K562 (cell line): ENCODE measurements at regions not wholly inside any gene's neighbourhood (a gene's known extent, or its start where the extent isn't known, plus 50 kb on each side); places are given as distances from the start of the nearest gene placed in this dataset.

ENCODE experiments used
- ATAC-seq: fragments of 200-7000 bp; cut with Tn5 transposase; 3 replicates; pipeline ENCODE4 v1.9.1; 2020; ENCODE audit warnings: moderate library complexity
- BruUV-seq: library from RNA; stranded (reverse); fragments of 400-500 nt; replicated peaks from 2 replicates; lab custom pipeline; 2021; lab: Mats Ljungman, UMichigan
- CTCF ChIA-PET: fragments of 300-600 bp; formaldehyde crosslinking; extraction: SDS; loops from one replicate; lab custom pipeline; 2021; ENCODE audit warnings: low intra/inter-chr PET ratio; lab: Yijun Ruan, JAX
- POLR2A ChIA-PET: fragments of 300-600, 350-650 bp; sonication (Branson Sonifier 250); formaldehyde crosslinking; extraction: SDS; loops from one replicate; lab custom pipeline; 2021; ENCODE audit warnings: antibody characterized with exemption, inconsistent platforms; lab: Yijun Ruan, JAX
- DNase-seq, 4 experiments: peaks; one replicate each; pipeline versions ENCODE4 v3.0.0 to v3.0.0-alpha.2; 2011 to 2018; ENCODE audit warnings: low spot score in 3 of 4, mixed read lengths in 3 of 4; ENCODE audit errors: extremely low read depth in 1 of 4
- FAIRE-seq: peaks from 2 replicates; lab custom pipeline; 2011; peaks lifted over from hg19 to GRCh38; lab: Jason Lieb, UNC
- H2AFZ ChIP-seq: 2 replicates; pipeline ENCODE4 v1.6.0; 2011; ENCODE audit warnings: low read depth, low read length, control low read depth, inconsistent platforms
- H3K27ac ChIP-seq: fragments of 200-600 bp; 3 replicates; pipeline ENCODE4 v1.8.0; 2011; ENCODE audit warnings: low read depth, mild to moderate bottlenecking, control low read depth, inconsistent platforms, low read length, moderate library complexity, mixed read lengths; ENCODE audit errors: extremely low read depth
- H3K27me3 ChIP-seq, 2 experiments: fragments of 300-600 bp in 1 of 2; 2 replicates in 1 of 2; 3 replicates in 1 of 2; pipeline versions ENCODE4 v1.6.0 to v1.8.0; 2011; ENCODE audit warnings: inconsistent platforms in 2 of 2, low read length in 2 of 2, mild to moderate bottlenecking in 1 of 2, mixed read lengths in 1 of 2, moderate library complexity in 1 of 2; ENCODE audit not compliant: control insufficient read depth in 2 of 2, insufficient read depth in 2 of 2
- H3K36me3 ChIP-seq: fragments of 300-600 bp; 3 replicates; pipeline ENCODE4 v1.8.0; 2011; ENCODE audit warnings: mild to moderate bottlenecking, low read length, inconsistent platforms; ENCODE audit not compliant: control insufficient read depth, insufficient read depth
- H3K4me1 ChIP-seq, 2 experiments: fragments of 200-600 bp in 1 of 2; replicated peaks in 1 of 2; 2 replicates in 1 of 2; 3 replicates in 1 of 2; pipeline versions ENCODE4 v1.5.1 to v1.8.0; 2011; ENCODE audit warnings: inconsistent platforms in 2 of 2, low read length in 2 of 2, mild to moderate bottlenecking in 1 of 2, mixed read lengths in 1 of 2, moderate library complexity in 1 of 2; ENCODE audit not compliant: control insufficient read depth in 2 of 2, insufficient read depth in 2 of 2
- H3K4me2 ChIP-seq: 2 replicates; pipeline ENCODE4 v1.6.1; 2011; ENCODE audit warnings: low read length, control low read depth, inconsistent platforms, mixed read lengths; ENCODE audit not compliant: insufficient read depth
- H3K4me3 ChIP-seq: fragments of 200-600 bp; sonication (generic), shearing (Covaris generic); 2 replicates; pipeline ENCODE4 v1.5.1; 2016; ENCODE audit warnings: control low read depth, inconsistent platforms
- H3K79me2 ChIP-seq: fragments of 200-600 bp; 3 replicates; pipeline ENCODE4 v1.8.0; 2011; ENCODE audit warnings: low read length, inconsistent platforms; ENCODE audit not compliant: control insufficient read depth, insufficient read depth
- H3K9ac ChIP-seq, 2 experiments: 2 replicates each; pipeline versions ENCODE4 v1.6.0 to v1.6.1; 2011; ENCODE audit warnings: low read depth in 2 of 2, low read length in 2 of 2, control low read depth in 1 of 2, inconsistent platforms in 1 of 2, mild to moderate bottlenecking in 1 of 2, mixed read lengths in 1 of 2; ENCODE audit not compliant: insufficient read depth in 1 of 2
- H3K9me1 ChIP-seq: one replicate; pipeline ENCODE4 v1.6.0; 2011; ENCODE audit warnings: inconsistent platforms, mild to moderate bottlenecking, low read length, moderate library complexity; ENCODE audit not compliant: control insufficient read depth, insufficient read depth
- H3K9me3 ChIP-seq: replicated peaks from 2 replicates; pipeline ENCODE4 v1.5.1; 2011; ENCODE audit warnings: low read depth, low read length, inconsistent platforms; ENCODE audit not compliant: control insufficient read depth, insufficient read depth
- H4K20me1 ChIP-seq: replicated peaks from 2 replicates; pipeline ENCODE4 v1.6.1; 2011; ENCODE audit warnings: low read length, inconsistent platforms, mixed read lengths; ENCODE audit not compliant: control insufficient read depth, insufficient read depth
- HNRNPK ChIP-seq: fragments of 200-400 bp; formaldehyde crosslinking; IDR thresholded peaks from one replicate; pipeline ENCODE4 v1.6.1; 2018; ENCODE audit warnings: mild to moderate bottlenecking, low read depth, low read length; ENCODE audit not compliant: poor library complexity, severe bottlenecking
- KDM1A ChIP-seq, 2 experiments: fragments of 450-650 bp; IDR thresholded peaks; 2 replicates each; pipeline ENCODE4 v1.6.1; 2016; ENCODE audit warnings: mild to moderate bottlenecking in 2 of 2
- RBFOX2 ChIP-seq: fragments of 200-400 bp; formaldehyde crosslinking; IDR thresholded peaks from 2 replicates; pipeline ENCODE4 v1.6.1; 2017; ENCODE audit warnings: low read depth, mild to moderate bottlenecking, low read length, moderate library complexity
- ZFP1 ChIP-seq: fragments of 450-650 bp; formaldehyde crosslinking; IDR thresholded peaks from 2 replicates; pipeline ENCODE4 v1.4.0; 2020; ENCODE audit warnings: mild to moderate bottlenecking, mixed read lengths
- ZFP30 ChIP-seq: fragments of 250-450 bp; sonication (Bioruptor Pico); IDR thresholded peaks from 2 replicates; pipeline ENCODE4 v1.8.0; 2022; ENCODE audit warnings: moderate library complexity, mild to moderate bottlenecking, inconsistent platforms, borderline replicate concordance
- ZNF140 ChIP-seq: fragments of 250-450 bp; sonication (Bioruptor Pico); IDR thresholded peaks from 2 replicates; pipeline ENCODE4 v1.8.0; 2021; ENCODE audit warnings: moderate library complexity, mild to moderate bottlenecking, inconsistent platforms
- ZNF407 ChIP-seq: fragments of 450-650 bp; IDR thresholded peaks from 2 replicates; pipeline ENCODE4 v1.6.1; 2016; ENCODE audit warnings: low read depth
- WGBS: fragments of 100-300 bp; shearing (Covaris generic); methylation state at CpG from one replicate; pipeline ENCODE4 v1.1.6; 2016; ENCODE audit warnings: low coverage, mixed read lengths; ENCODE audit not compliant: insufficient coverage; ENCODE audit errors: missing lambda C conversion rate; 5-methylcytosine and 5-hydroxymethylcytosine counted together
- in situ Hi-C: fragments of 300-500 bp; cut with MboI; formaldehyde crosslinking; loops from 4 replicates; pipeline ENCODE4 v1.15.0; 2018; ENCODE audit warnings: inconsistent platforms, mixed read lengths
- intact Hi-C: fragments of 100-400 bp; cut with micrococcal nuclease; formaldehyde crosslinking; loops from 2 replicates; pipeline ENCODE4 v1.14.2; 2022
- TF ChIP-seq, protein P1 (sequence below), 2 experiments: IDR thresholded peaks; 2 replicates each; pipeline ENCODE4 v1.6.1; 2012; ENCODE audit warnings: improper control_type of control experiment in 2 of 2, low read depth in 2 of 2, low read length in 2 of 2, borderline replicate concordance in 1 of 2

DNA sequence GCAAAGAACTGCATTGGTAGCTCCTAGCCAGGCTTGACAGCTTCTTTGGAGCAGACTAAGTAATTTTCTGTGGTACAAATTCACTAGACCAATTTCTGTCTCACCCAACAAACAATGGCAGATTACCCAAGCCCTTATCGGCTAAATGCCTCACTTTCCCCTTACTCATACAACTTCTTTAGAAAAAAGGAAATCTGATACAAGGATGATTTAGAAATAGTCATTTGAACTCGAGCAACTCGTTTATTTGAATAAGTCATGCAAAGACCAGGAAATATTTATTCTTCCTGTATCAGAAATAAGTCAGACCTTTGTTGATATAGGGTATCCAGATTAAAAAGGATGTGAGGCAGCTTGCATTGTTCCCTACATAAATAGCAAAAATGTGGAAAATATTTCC is 170.4 kb upstream of the CDH6 start (continued):
- TF ChIP-seq ZNF140: no peak

DNA sequence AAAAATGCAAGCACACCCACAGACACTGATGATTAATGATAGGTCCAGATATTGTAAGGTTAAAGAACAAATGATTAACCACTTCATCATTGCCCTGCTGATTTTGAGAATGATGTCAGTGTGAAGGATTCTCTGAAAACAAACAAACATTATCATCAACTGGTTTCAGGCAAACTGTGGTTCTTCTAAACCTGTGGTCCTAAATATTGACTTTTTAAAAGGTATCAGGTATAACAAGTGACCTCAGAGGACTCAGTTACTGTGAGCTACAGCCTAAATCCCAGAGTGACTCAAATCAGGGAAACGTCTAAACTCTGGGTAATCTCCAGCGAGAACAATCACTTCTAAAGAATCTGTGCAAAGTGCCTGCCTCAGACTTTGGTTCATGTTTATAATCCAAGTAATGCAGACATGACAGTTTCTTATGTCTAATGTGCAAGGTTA is 172.3 kb upstream of the CDH6 start:
- Histone ChIP-seq H3K36me3 (no peaks in the 10 kb centered on the region), H3K4me2 (no peak overlapping the region), H3K27ac (no peak overlapping the region), H3K4me3 (no peak overlapping the region), H3K9ac (no peak overlapping the region), H3K9me3 (no peaks in the 10 kb centered on the region), H3K4me1 (no peaks in the 10 kb centered on the region), H3K27me3 (no peaks in the 10 kb centered on the region), H4K20me1 (no peaks in the 10 kb centered on the region), H3K9me1 (no peaks in the 10 kb centered on the region), H2AFZ (no peak overlapping the region), H3K79me2 (no peaks in the 10 kb centered on the region)
- FAIRE-seq (no peak), DNase-seq (no peak), ATAC-seq (no peak)
- in situ Hi-C loops (no loop called here), intact Hi-C loops (no loop called here)
- ChIA-PET CTCF (no interaction called here), POLR2A (no interaction called here)
- WGBS: 0% methylated on average over 2 of the region's 2 CpGs
- BruUV-seq: no TSS peak
- TF ChIP-seq KDM1A (IDR thresholded peaks at IDR 0.05) (no peak), ZFP30 (no peak), HNRNPK (no peak), ZNF407 (no peak), RBFOX2 (no peak), ZFP1 (CRISPR knock-in tag) (no peak)
- TF ChIP-seq, protein P1, sequence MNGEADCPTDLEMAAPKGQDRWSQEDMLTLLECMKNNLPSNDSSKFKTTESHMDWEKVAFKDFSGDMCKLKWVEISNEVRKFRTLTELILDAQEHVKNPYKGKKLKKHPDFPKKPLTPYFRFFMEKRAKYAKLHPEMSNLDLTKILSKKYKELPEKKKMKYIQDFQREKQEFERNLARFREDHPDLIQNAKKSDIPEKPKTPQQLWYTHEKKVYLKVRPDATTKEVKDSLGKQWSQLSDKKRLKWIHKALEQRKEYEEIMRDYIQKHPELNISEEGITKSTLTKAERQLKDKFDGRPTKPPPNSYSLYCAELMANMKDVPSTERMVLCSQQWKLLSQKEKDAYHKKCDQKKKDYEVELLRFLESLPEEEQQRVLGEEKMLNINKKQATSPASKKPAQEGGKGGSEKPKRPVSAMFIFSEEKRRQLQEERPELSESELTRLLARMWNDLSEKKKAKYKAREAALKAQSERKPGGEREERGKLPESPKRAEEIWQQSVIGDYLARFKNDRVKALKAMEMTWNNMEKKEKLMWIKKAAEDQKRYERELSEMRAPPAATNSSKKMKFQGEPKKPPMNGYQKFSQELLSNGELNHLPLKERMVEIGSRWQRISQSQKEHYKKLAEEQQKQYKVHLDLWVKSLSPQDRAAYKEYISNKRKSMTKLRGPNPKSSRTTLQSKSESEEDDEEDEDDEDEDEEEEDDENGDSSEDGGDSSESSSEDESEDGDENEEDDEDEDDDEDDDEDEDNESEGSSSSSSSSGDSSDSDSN (IDR thresholded peaks at IDR 0.05; ENCODE audit: borderline replicate concordance in 1 of 2, low read depth in 2 of 2, low read length in 2 of 2): no peak
